ENCODE measurements at regions not wholly inside any gene's neighbourhood (a gene's known extent, or its start where the extent isn't known, plus 50 kb on each side); places are given as distances from the start of the nearest gene placed in this dataset.

DNA sequence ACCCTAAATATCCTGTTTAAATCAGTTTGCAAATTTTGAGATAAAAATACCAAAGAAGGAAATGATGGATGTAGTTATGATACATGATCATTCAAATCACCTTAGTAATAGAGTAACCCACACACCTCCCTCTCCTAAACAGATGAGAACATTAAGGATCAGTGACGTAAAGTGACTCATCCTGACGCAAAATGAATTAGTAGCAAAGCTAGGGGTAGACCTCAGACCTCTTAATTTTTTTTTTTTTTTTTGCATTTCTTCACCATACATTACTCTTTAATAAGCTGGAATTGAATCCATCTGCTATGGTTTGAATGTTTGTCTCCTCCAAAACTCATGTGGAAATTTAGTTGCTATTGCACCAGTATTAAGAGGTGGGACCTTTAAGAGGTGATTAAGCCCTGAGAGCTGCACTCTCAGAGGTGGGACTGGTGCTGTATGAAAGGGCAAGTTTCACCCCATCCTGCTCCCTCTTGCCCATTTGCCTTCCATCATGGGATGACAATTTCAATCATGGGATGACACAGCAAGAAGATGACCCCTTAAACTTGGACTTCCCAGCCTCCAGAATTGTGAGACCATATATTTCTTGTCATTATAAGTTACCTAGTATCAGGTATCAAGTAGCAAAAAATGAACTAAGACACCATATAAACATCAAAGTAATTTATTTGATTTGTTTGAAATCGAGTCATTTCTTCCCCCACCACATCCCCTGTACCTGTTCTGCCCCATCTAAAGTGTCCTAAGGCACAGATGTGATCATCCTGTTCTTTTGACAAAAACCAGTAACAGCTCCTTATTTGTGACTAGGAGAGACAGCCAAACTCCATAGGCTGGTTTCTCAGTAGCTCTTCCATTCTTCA, 114.6 kb upstream of the DUSP10 start:
- peak; percentile 75 for DNase-seq (ENCODE audit: low read depth)
- no peak overlapping the region for H3K4me3 ChIP-seq (ENCODE audit: low read length)
- TF ChIP-seq, protein P1, sequence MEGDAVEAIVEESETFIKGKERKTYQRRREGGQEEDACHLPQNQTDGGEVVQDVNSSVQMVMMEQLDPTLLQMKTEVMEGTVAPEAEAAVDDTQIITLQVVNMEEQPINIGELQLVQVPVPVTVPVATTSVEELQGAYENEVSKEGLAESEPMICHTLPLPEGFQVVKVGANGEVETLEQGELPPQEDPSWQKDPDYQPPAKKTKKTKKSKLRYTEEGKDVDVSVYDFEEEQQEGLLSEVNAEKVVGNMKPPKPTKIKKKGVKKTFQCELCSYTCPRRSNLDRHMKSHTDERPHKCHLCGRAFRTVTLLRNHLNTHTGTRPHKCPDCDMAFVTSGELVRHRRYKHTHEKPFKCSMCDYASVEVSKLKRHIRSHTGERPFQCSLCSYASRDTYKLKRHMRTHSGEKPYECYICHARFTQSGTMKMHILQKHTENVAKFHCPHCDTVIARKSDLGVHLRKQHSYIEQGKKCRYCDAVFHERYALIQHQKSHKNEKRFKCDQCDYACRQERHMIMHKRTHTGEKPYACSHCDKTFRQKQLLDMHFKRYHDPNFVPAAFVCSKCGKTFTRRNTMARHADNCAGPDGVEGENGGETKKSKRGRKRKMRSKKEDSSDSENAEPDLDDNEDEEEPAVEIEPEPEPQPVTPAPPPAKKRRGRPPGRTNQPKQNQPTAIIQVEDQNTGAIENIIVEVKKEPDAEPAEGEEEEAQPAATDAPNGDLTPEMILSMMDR (IDR thresholded peaks at IDR 0.05; ENCODE audit: insufficient read depth, low read depth, low read length, missing control alignments) = no peak

DNA sequence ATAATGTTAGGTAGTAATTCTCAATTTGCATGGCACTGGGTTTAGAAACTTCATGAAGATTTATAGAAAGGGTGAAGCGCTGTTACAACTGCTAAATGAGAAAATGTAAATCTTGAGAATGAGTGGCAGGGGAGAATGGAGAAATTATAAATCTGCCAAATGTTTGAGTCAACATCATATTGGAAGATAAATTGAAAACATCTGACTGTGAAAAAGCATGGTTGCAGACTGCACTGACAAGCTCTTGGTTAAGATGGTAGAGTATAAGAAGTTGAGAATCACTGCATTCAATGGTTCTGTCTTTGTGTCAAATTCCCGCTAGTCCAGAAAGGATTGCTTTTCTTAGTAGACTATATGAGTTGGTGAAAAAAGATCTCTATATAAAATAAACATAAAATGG, 113.3 kb upstream of the DUSP10 start:
- TF ChIP-seq, protein P1 (IDR thresholded peaks at IDR 0.05; ENCODE audit: insufficient read depth, low read depth, low read length, missing control alignments) = no peak
- no peak overlapping the region for H3K4me3 ChIP-seq (ENCODE audit: low read length)
- DNase-seq (ENCODE audit: low read depth) = no peak

DNA sequence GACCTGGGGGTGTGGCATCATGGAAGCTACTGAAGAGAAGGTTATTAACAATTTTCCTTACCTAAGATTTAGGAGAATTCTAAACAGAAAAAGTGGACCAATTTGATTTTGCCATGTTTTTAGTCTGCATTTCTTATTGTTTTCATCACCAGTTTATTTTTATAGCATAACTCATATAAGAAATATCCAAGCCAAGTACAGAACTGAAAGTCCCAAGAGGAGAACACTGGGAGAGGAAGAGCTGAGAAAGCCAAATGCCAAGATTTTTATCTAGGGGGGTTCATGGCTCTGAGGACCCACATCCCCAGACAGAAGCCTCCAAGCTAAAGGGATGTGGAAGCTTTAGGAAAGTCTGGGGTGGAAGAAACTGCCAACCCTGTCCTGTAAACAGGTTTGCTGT, 109.4 kb upstream of the DUSP10 start:
- no peak overlapping the region for H3K4me3 ChIP-seq (ENCODE audit: low read length)
- TF ChIP-seq, protein P1 (IDR thresholded peaks at IDR 0.05; ENCODE audit: insufficient read depth, low read depth, low read length, missing control alignments) = no peak
- DNase-seq (ENCODE audit: low read depth) = no peak

DNA sequence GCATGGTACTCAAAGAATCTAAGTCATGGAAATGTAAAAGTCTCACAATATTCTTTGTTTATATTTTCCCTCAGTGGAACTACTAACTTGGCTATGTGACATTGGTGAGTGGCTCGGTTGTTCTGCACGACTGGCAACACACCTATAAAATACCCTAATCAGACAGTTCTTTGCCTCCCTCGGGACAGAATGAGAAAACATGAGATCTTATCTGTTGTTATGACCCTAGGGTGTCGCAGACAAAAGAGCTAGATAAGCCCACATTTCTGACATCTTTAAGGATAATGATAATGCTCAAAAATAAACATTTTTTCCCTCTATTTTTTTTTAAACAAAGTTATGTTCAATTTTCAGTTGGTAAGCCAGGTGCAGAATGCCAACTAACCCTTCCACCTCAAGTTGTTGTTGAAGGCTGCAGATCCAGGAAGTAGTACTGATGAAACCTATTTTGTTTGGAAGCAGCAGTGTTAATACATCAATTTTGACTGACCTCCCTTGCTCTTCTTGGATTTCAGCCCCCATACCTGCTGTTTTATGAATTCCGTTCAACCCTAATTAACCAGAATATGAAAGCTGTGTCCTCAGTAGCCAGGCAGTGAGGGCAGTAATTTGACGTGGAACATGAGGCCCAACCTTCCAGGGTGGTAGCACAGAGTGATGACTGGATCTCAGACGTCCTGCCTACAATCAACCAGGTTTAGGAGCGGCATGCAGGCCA, 108.7 kb upstream of the DUSP10 start:
- DNase-seq (ENCODE audit: low read depth) = no peak
- TF ChIP-seq, protein P1 (IDR thresholded peaks at IDR 0.05; ENCODE audit: insufficient read depth, low read depth, low read length, missing control alignments) = no peak
- no peak overlapping the region for H3K4me3 ChIP-seq (ENCODE audit: low read length)

DNA sequence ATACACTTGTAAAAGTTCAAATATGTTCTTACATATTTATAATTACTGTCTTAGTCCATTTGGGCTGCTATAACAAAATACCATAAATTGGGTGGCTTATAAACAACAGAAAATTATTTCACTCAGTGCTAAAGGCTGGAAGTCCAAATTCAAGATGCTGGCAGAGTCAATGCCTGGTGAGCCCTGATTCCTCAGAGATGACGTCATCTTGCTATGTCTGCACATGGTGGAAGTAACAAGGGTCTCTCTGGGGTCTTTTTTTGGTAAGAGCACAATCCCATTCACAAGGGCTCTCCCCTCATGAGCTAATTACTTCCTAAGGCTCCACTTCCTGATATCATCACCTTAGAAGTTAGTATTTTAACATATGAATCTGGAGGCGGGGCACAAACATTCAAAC, 108.0 kb upstream of the DUSP10 start:
- TF ChIP-seq, protein P1 (IDR thresholded peaks at IDR 0.05; ENCODE audit: insufficient read depth, low read depth, low read length, missing control alignments) = no peak
- no peak for DNase-seq (ENCODE audit: low read depth)
- H3K4me3 ChIP-seq (ENCODE audit: low read length) = no peak overlapping the region

DNA sequence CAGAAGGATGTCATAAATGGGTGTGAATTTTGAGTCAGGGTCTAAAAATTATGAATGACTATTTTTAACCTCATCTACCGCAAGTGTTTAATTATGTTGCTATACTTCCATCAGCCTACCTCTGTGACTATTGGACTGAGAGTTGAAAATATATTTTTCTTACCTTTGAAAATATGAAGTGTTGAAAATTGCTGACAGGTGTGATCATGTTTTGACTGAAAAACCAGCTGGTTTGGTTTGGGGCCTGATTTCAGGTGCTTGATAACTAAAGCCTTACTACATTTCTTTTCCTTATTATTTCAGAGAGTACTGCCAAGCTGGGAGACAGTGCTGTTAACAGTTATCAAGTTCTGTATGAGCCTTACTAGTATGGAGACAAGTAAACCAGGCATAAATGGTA, 107.2 kb upstream of the DUSP10 start:
- DNase-seq (ENCODE audit: low read depth) = peak; percentile 64
- no peak overlapping the region for H3K4me3 ChIP-seq (ENCODE audit: low read length)
- TF ChIP-seq, protein P1 (IDR thresholded peaks at IDR 0.05; ENCODE audit: insufficient read depth, low read depth, low read length, missing control alignments) = no peak

All from epithelial cell of esophagus (primary cell).